GM19463 (cell line): ENCODE measurements at regions not wholly inside any gene's neighbourhood (a gene's known extent, or its start where the extent isn't known, plus 50 kb on each side); places are given as distances from the start of the nearest gene placed in this dataset.

Experiments
- ATAC-seq: cut with Tn5 transposase; IDR thresholded peaks from one replicate; pipeline ENCODE4 v1.9.1; 2021; ENCODE audit warnings: mild to moderate bottlenecking, moderate library complexity; ENCODE audit not compliant: unreplicated experiment

- ATAC-seq, result no peak
These were observed 120.4 kb upstream of the FST start for GRCh38 chr5:53359916-53360517.

- no peak for ATAC-seq
These were observed 119.6 kb upstream of the FST start for GRCh38 chr5:53360811-53361210.

GRCh38 chr5:53361708-53362107 is 118.7 kb upstream of the FST start:
- no peak for ATAC-seq

DNA sequence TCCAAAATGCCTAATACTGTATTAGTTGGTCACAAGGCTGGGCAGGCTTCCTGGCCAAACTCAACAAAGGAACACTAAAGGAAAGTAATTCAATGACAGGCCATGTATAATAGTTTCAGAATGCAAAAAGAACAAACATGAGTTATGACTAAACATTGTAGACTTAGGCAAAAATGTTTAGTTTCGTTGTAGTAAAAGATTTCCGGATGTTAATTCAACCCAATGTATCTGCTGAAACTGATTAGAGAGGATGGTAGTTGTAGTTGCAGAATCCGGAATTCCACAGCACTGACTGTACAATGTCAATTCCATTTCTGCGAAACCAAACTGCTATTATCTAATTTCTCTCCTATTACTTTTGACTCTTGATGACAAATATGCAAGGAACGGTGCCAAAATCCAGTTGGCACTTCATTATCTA is 117.9 kb upstream of the FST start:
- no peak for ATAC-seq

DNA sequence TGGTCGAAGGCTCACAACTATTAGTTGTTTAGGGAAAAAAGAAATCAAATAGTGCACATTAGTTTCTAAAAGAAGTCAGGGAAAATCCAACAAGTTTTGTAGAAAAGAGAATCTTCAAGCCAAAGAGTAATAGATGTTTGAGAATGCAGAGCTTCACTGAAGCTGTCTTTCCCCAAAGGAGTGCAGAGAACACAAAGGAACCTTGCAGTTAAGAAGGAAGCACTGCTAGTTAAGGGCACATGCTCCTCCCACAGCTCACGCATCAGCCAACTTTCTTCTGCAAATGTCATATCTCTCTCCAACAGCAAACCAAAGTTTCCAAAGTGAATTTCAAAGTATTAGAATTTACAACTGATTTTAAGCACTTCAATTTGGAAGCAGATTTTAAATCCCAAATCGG is 116.4 kb upstream of the FST start:
- ATAC-seq, result no peak

GRCh38 chr5:53366245-53366644 is 114.2 kb upstream of the FST start:
- no peak for ATAC-seq

GRCh38 chr5:53367727-53368126 is 112.7 kb upstream of the FST start:
- no peak for ATAC-seq

- ATAC-seq, result no peak
These were observed 111.9 kb upstream of the FST start for GRCh38 chr5:53368516-53368915.

DNA sequence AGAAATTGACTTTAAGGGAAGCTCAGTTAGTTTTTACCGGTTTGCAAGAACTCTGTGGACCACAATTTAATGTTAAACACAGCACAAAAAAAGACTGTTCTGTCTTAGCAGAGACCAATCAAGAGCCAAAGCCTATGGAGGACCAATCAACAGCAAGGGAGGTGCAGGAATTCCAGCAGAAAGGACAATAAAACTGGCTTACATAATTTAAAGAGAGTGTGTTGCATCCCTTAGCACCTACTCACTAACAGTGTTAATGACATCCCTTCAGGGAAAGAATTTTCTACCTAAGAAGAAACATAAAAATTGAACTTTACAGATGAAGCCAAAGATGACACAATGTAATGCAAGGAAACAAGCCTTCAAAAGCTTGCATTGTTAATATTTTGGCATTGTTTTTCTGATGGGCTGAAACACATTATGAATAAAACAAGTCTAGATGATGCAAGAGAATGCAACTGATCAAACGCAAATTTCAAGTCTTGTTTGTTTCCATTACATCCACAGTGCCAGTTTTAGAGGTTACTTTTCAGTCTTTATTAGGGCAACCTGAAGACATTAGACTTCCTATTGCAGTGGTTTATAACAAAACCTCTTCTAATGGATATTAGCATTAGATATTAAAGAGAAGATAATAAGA is 111.3 kb upstream of the FST start:
- ATAC-seq, result no peak

GRCh38 chr5:53369681-53370080 is 110.7 kb upstream of the FST start:
- ATAC-seq, result no peak

GRCh38 chr5:53373451-53374158 is 106.8 kb upstream of the FST start:
- ATAC-seq, result no peak

GRCh38 chr5:53376853-53377252 is 103.6 kb upstream of the FST start:
- ATAC-seq, result no peak

- ATAC-seq, result no peak
These were observed 102.2 kb upstream of the FST start for GRCh38 chr5:53378190-53378589.

DNA sequence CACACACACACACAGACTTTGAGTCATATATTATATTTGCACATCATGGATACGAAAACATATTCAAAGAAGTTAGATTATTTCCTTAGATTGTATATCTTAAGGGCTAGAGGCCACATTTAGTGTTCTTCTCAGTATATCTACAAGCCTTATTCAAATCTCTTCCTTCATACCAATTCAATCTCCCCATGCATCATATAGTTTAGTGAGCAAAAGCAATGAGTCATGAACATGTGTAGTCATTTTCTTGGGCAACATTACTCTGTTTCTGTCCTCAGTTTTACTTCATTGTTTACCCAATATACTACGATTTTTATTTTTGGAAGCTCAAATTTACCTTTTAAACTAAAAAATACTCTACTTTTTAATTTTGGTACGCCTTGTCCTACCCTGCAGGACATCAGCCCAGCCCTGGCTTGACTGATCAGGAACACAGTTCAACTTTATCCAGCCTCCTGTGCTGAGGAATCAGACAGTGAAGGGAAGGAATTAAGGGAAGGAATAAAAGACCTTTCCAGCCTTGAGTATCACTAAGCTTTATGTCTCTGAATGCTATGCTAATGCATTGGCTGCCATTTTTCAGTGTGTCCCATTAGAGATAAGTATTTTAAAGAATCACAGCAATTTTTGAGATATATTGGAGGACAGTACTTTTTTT is 101.7 kb upstream of the FST start:
- no peak for ATAC-seq

GRCh38 chr5:53386341-53386740 is 94.1 kb upstream of the FST start:
- no peak for ATAC-seq

DNA sequence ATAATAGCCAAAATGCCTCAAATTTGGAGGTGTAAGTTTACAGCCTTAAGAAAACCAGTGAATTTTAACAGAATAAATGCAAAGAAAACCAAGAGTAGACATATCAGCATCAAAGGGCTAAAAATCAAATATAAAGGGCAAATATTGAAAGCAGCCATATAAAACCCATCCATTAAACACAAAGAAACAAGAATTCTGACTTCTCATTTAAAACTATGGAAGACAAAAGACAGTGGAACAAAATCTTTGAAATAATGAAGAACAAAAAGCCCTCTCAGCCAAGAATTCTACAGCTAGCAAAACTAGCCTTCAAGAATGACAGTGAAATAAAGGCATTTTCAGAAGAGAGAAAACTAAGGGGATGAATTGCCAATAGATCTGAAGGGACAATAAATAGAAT is 91.3 kb upstream of the FST start:
- no peak for ATAC-seq

DNA sequence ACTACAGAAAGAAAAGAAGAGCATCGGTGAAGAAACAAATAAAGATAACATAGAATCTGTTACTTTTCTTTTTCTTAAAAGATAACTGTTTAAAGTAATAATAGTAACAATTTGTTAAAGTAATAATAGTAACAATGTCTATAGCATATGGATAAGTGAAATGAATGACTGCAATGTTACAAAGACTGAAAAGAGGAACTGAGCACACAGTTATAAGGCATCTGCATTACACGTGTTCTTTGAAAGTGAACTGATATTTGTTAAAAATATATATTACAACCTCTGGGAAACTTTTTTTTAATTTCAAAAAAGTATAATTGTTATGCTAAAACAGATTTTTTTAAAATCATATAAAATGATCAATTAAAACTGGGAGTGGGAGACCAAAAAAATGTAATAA is 88.4 kb upstream of the FST start:
- no peak for ATAC-seq

DNA sequence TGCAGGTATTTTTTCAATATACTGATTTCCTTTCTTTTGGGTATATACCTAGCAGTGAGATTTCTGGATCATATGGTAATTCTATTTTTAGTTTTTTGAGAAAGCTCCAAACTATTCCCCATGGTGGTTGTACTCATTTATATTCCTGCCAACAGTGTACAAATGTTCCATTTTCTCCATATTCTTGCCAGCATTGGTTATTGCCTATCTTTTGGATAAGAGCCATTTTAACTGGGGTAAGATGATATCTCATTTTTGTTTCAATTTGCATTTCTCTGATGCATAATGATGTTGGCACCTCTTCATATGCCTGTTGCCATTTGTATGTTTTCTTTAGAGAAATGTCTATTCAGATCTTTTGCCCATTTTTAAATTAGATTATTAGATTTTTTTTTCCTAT is 85.6 kb upstream of the FST start:
- no peak for ATAC-seq

- no peak for ATAC-seq
These were observed 83.2 kb upstream of the FST start for GRCh38 chr5:53397141-53397757.

DNA sequence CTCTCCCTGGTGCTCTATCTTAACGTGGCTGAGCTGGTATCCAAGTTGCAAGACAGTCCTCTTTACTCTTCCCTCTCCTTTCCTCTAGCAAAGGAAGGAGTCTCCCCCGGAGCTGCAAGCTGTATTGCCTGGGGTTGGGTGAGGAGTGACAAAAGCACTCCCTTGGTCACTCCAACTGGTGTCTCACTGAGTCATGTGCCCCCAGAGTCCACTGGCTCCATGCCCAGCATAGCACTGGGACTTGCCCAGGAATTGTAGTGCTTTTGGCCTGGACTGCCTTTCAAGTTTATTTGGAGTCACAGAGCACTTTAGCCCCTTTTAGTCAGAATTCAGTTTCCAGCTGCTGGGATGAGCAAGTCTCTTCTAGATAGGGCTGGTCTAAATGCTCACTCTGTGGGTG is 82.6 kb upstream of the FST start:
- no peak for ATAC-seq

- ATAC-seq, result no peak
These were observed 80.3 kb upstream of the FST start for GRCh38 chr5:53399926-53400697.
